Esophagus muscularis mucosa (tissue), 3 donors: ENCODE measurements at regions not wholly inside any gene's neighbourhood (a gene's known extent, or its start where the extent isn't known, plus 50 kb on each side); places are given as distances from the start of the nearest gene placed in this dataset.

Experiments
- CTCF ChIP-seq, 3 experiments: fragments of 200-600 bp in 2 of 3; fragments of 450-650 bp in 1 of 3; sonication (generic) in 2 of 3; IDR thresholded peaks; one replicate each; pipeline ENCODE4 v1.5.1; 2017 to 2019; ENCODE audit warnings: antibody characterized with exemption in 3 of 3, mild to moderate bottlenecking in 2 of 3, moderate library complexity in 1 of 3
- POLR2A ChIP-seq: fragments of 450-650 bp; IDR thresholded peaks from one replicate; pipeline ENCODE4 v1.6.1; 2017; ENCODE audit warnings: antibody characterized with exemption, moderate library complexity, mild to moderate bottlenecking, low read depth
- POLR2AphosphoS5 ChIP-seq, 2 donors: sonication (generic); formaldehyde crosslinking; IDR thresholded peaks; one replicate each; pipeline ENCODE4 v1.6.1; 2017; ENCODE audit warnings: antibody characterized with exemption in 2 of 2

- TF ChIP-seq CTCF (IDR thresholded peaks at IDR 0.05) = no peak
- TF ChIP-seq POLR2A = no peak
- TF ChIP-seq POLR2AphosphoS5 (IDR thresholded peaks at IDR 0.05) = no peak
Observed at GRCh38 chr3:117243657-117244056, 534.1 kb downstream of the TUSC7 start.
